GM18907 (cell line): ENCODE measurements at regions not wholly inside any gene's neighbourhood (a gene's known extent, or its start where the extent isn't known, plus 50 kb on each side); places are given as distances from the start of the nearest gene placed in this dataset.

ENCODE experiments used
- ATAC-seq: cut with Tn5 transposase; IDR thresholded peaks from one replicate; pipeline ENCODE4 v1.9.1; 2021; ENCODE audit warnings: mild to moderate bottlenecking, moderate library complexity; ENCODE audit not compliant: unreplicated experiment

DNA sequence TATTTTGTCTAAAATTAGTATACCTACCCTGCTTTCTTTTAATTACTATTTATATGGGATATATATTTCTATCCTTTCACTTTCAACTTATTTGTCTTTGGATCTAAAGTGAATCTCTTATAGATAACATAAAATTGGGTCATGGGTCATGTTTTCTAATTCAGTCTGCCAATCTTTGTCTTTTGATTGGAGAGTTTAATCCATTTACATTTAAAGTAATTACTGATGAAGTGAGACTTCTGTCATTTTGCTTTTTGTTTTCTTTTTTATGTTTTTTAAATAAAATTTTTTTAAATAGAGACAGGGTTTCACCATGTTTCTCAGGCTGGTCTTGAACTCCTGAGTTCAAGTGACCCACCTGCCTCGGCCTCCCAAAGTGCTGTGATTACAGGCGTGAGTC is 50.5 kb upstream of the PRDM1 start:
- ATAC-seq = no peak

DNA sequence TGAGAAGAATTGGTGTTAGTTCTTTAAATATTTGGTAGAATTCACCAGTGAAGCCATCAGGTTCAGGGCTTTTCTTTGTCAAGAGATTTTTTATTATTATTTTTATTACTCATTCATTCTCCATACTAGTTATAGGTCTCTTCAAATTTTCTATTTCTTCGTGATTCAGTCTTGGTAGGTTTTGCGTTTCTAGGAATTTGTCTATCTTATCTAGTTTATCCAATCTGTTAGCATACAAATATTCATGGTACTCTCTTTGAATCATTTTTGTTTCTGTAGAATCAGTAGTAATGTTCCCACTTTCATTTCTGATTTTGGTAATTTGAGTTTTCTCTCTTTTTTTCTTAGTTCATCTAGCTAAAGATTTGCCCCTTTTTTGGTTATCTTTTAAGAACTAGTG is 52.3 kb upstream of the PRDM1 start:
- no peak for ATAC-seq

DNA sequence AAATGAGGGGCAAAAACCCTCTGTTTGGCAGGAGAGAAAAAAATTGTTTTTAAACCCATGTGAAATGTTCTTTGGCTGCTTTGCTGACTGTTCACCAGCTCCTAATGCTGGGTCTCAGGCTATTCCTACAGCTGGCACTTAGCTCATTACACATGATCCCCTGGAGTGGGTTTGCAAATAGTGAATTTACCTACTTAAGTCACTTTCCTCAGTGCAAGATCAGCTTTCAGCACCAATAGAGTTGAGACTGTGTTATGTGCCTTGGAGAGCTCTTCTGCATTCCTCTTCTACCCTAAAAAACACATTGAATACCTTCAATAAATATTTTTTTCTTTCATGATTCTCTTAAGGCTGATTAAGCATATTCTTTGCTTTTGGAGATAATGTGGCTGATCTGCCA is 58.4 kb upstream of the PRDM1 start:
- ATAC-seq = no peak

DNA sequence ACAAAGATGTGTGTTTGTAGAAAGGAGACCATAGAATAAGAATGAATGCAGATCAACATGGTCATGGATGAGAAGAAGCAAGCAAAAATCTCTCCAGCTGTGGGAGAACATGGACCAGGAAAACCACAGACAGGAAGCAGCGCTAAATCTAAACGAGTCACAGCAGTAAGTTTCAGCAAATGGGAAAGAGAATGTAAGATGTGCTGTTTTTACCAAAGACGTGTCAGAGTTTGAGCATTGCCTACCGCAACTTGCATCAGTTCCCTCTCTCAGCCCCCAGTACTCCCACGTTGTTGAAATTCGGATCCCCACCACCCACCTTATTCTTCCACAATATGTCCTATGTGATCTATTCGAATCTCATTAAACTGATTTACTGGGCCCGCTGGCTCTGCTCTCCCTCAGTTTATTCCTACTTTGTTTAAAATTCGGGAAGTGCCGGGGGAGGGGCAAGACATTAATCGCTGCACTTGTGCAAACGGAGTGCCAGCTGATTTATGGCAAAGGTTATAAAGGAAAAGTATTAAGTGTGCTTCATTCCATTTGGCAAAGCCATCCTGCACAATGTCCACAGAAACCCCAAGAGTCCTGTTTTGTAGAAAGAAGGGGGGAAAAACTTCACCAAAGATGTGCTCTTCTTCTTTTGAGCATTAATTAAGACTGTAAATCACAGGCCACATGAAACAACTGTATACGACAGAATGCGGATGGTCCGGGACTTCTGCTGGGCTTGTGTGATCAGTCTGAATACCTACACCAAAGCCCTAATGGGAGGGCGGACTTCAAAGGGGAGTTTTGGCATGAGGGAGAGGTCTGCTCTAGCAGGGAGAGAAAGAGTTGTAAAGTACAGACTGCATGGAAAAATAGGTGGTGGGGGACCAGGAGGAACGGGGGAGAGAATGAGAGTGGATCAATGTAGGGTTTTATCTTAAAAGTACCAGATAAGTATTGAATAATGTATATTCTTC is 59.1 kb upstream of the PRDM1 start:
- ATAC-seq = no peak

DNA sequence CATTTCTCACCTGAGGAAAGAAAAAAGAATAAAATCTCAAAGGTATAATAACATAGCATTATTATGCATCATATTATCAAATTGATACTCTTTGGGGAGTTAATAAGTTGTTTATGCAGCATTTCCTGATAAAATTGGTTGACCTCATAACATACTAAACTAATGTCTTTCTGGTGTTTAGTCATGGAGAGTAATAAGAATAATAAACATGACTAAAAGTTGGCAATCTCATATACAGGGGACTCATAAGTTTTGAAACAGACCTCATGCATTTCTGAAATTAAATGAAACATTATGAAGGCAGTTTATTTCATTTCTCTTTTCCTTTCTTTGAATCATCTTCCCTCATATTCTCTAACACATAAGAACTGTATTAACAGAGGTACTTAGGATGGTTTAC is 60.5 kb upstream of the PRDM1 start:
- ATAC-seq = no peak

DNA sequence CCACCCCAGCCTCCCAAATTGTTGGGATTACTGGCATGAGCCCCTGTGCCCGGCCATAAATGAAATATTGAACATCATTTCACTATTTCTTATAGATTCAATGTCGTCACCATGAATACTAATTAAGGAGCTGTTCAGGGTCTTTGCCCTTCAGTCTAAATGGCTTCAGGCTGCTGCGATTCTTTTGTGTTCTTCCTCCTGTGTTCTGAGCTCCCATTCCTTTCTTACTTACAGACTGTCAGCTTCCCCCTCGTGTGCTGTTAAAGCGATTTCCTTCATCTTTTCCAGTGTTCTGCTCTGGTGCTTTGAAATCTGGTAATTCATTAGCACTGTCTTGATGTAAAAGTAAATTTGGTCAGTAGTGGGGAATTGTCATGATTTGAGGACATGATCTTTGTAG is 63.3 kb upstream of the PRDM1 start:
- ATAC-seq = no peak

DNA sequence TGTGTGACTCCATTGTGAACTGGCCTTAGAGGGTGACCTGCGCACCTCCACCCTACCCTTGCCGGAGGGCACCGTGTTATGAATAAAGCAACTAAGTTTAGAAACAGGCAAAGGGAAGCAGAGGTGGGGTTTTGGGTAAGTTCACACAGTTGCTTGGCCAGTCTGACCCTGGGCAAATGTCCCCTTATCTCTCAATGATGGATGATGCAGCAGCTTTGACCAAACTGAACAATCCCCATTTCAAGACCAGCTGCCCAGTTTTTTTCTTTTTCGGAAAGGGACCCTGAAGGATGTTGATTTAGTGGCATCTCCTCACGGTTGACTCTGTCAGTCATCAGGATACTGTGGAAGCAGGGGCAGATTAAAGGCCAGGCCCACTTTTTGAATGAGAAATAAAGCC is 68.7 kb upstream of the PRDM1 start:
- ATAC-seq = no peak

DNA sequence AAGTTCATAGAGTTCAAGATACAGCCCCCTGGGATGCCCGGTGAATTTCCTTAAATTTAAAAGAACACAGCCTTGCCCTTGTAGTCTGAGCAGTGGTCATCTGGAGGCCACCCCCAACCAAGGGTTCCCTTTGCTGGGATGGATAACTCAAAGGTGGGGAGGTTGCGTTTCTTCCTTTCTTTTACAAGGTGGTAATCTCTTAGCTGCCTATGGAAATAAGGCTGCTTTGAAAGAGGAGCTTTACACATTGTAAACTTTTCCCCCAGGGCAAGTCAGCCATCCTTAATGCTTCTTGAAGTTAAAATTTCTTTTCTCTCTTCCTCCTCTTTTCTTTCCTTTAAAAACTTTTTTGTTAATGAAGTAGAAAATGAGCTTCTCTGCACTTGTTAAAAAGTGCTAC is 71.2 kb upstream of the PRDM1 start:
- no peak for ATAC-seq

DNA sequence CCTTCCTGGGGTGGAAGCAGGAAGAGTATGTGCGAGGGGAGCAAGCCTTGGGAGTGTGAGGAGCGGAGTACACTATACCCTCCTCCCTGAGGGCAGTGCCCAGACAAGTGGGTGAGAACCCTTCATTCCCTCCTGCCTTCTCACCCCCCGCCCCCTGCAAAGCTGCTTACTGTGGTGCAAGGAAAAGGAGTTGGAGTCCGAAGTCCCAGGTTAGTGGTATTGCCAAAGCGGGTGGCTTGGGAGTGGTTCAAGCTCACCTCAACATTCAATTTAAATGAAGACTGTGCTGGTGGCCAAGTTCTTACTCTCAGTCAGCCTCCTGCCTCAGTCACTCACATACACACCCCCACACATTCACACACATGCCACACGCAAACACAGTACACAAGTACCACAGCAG is 74.7 kb upstream of the PRDM1 start:
- no peak for ATAC-seq

DNA sequence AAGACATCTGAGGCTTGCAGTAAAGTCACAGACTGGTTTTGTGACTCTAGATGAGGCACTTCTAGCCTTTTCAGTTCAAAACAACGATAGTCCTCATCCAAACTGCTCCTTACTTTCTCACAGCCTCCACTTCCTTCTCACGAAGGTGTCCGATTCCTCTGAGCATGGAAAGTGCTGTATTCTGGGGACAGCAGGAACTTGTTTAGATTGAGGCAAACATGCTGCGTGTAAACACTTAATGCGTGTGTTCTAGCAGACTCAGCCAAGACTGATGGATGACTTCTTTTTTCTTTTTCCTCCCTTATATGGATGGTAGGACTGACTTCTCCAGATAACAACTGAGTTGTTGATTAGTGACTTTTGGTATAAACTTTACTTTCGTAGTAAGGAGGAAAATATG is 80.2 kb upstream of the PRDM1 start:
- ATAC-seq = no peak

DNA sequence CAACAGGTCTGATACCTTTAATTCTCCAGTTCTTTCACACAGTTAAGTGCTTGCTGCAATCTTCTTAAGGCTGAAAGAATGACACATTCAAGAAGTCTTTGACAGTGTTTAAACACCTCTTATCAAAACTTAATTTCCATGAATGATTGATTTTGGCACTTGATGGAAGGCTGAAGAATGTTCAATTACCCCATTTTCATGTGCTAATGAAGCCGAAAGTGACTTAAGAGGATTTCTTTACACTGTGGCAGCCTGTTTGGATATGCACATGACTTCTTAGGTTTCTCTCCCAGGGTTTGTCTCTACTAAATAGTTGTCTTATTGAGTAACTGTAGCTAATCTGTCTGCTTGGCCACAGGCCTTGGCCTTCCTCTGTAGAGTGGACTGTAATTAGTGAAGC is 81.1 kb upstream of the PRDM1 start:
- ATAC-seq = no peak

DNA sequence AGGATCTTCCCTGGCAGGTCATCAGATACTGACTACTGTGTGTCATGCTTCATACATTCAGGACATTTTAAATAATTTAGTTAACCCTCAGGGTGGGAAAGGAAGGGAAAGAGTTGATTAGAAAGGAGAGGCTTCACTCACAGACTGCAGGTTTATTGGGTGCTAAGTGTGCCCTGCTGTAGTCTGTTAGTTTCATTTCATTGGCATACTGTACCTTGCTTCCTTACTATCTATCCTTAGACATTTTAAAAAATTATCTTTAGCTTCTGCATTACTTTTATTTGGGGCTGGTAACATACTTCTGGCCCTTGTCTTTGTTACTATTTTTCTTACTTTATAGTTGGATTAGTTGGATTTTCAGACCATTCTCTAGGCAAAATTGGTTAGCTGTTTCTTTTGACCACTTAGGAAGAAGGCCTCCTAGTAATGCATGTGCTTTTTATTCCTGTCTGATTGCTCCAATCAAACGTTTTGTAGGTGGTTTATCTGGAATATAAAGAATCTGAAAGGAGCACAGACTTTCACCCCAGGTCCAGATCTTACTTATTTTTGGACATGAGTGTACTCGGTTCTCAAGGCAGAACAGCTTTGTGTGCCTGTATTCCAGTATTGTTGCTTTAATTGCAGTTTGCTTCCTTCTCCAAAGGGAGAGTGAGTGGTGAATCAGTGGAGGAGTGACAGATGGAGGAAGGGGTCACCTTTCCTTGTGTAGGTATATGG is 82.7 kb upstream of the PRDM1 start:
- ATAC-seq = no peak

DNA sequence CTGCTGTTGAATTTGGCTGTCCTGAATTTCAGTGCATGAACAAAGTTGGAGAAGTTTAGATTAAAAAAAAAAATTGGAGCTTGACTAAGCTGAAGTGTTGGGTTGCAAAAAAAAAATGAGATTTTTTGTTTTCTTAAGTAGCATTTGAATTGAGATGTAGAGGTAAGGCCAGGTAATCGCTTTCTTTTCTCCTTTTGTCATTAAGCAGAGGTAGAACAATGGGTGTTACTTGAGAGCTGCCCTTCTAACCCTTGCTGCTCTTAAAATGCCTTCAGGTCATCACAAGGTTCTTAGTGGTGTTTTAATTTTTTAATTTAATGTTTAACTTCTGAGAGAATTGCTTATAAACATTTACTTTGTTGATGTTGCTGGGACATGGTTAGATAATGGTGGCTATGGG is 84.1 kb upstream of the PRDM1 start:
- no peak for ATAC-seq

DNA sequence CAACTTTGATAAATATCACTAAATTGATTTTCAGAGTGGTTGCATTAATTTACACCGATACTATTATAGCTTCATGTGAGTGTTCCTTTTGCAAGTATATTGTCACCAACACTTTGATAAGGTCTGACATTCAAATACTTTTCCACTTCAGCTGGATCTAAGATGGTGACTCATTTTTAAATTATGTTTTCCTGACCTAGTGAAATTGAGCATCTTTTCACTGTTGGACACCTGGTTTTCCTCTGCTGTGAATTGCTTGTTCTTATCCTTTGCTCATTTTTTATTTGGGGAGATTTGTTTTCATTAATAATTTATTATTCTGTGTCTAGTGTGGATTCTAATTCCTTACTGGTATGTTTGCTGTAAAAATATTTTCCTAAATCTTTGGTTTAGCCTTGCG is 85.2 kb upstream of the PRDM1 start:
- ATAC-seq = no peak

DNA sequence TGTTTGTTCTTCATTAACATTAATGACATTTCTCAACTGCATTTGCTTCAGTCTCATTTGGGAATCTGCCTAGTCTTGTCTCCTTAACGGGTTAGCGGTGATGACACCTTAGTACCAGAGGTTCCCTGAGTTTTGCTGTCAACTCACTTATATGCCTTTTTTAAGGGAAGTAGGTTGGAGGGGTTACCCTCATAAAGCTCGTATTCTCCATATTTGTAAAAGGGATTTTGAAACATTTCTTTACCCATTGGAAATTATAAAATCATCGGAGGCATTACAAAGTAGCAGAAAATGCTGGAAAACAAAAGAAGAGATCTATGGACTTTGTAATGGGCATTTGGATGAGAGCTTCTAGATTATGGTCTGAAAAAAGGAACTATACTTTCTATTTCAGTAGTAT is 88.7 kb upstream of the PRDM1 start:
- no peak for ATAC-seq

DNA sequence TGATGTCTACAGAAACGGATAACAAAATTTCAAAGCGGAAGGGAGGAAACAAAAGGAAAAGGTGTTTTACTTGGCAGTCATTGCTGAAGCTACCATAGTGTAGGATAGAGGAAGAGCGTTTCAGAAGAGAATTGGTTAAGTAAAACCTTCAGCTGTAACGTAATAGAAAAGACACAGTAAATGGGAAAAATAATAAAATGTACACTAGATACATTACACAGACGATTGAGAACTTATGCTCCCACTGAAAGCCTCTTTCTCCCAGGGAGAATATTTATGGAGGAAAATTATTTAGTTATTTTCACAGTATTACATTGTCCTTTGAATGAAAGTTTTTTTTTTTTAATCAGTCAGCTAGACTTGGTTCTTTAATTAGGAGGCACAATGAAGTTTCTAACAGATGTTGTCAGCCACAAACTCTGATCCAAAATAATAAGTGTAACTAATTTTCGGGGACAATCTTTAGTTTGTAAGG is 90.7 kb upstream of the PRDM1 start:
- ATAC-seq = no peak

DNA sequence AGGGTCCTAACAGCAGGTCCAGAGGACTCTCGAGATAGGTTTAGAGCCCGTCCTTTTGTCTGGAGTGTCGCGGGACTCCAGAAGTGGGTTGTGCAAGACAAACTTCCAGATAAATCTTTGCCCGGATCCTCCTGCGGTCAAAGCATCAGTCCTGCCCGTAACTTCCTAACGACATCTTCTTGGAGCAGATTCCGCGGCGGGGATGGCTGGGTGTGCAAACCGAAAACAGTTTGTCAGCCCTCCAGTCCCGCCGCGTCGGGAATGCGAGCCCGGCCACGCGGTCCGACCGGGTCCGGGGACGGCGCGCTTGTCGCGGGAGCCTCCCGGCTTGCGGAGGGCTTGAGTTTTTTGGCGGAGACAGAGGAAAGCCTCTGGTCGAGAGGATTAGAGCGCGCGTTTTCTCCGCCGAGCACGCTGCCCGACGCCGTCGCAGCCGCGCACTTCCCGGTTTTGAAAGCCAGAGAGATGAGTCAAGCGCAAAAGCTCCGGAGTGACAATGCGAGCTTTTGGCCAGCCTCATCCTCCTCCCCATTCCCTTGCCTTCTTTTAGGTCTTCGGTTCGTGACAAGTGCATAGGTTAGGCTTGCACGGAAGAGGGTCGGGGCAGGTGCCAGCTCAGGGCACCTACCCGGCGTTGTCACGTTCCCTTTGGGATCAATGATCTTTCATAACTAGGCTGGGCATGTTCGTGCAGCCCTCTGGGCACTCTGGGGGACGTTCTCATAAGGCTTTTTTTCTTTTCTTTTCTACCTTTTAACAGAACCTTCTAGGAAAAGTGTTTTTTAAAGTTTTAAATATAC is 91.3 kb upstream of the PRDM1 start:
- ATAC-seq = no peak

DNA sequence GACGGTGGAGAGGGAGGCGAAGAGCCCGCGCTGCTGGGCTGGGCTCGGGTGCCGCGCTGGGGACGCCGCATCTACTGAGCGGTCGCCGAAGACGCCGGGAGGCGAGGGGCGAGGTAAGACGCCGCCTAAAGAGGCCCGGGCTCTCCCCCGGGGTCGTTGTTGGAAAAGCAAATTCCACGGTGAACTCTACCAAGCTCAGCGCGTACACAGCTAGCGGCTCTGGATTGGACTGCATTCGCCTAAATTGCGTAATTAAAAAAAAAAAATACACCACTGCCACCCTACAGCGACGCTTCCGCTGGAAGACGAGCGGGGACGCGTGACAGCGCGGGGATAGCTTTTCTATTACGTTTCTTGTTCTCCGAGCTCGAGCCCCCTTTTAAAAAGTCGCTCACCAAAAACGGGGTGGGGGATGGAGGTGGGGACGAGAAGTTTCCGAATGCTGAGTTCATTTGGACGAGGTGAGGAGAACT is 92.0 kb upstream of the PRDM1 start:
- ATAC-seq = no peak

DNA sequence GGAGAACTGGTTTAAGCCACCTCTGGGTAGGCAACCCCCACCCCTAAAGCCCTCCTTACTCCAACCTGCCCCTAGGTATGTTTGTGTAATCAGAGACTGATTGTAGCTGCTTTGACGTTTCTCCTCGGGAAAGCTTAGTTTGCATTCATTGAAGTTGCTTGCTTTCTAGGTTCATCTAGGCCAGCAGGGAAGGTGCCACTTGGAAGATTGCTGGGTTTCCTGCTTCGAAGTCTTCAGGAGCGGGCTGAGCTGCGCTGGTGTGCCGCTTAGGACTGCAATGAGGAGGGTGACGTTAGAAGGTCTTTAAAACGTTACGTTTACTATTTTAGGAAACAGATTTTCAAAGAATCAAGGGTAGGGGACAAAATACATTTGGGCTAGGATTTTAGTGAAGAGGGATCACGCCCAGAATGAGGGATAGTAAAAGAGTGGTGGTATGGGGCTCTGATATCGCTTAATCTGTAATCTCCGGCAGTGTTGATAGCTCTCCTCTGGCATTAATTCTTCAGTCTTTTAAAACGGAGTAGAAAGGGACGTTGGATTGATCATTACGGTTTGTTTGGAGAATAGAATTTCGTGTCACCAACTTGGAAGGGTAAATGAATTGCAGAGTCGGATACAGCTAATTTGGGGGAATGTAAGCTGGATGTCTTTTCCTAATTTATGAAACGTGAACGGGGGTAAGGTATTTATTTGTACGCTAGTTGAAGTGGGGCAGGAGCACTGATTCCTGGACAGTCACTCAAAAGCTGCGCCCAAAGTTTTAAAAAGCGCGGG is 92.6 kb upstream of the PRDM1 start:
- ATAC-seq = no peak

DNA sequence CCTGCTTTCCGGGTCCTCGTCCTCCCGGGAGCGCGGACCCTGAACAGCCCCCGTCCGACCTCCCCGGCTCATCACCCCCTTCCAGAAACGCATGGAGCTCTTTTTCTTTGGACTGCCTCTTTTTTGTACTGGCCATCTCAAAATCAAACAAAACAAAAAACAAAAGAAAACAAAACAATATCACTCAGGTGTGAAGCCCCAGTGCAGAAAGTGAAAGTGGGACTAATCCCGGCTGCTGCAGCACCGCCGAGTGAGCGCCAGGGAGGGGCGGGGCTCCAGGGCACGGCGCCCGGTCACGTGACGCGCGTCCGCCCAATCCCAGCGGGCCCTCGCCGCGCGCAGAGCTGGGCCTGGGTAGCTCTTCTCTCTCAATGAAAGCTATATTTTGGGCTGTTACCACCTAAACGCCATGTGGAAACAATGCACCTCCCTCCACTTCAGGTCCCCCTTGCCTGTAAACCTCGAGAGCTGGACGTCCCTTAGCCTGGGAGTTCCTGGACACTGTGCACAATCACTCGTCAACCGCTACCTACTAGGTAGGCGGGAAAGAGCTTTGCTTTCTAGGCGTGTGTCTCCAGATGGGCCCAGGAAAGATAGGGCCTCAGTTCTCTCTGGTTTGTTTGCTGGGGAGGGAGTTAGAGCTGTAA is 93.7 kb upstream of the PRDM1 start:
- peak; percentile 83 for ATAC-seq
